ENCODE measurements at regions not wholly inside any gene's neighbourhood (a gene's known extent, or its start where the extent isn't known, plus 50 kb on each side); places are given as distances from the start of the nearest gene placed in this dataset.

DNA sequence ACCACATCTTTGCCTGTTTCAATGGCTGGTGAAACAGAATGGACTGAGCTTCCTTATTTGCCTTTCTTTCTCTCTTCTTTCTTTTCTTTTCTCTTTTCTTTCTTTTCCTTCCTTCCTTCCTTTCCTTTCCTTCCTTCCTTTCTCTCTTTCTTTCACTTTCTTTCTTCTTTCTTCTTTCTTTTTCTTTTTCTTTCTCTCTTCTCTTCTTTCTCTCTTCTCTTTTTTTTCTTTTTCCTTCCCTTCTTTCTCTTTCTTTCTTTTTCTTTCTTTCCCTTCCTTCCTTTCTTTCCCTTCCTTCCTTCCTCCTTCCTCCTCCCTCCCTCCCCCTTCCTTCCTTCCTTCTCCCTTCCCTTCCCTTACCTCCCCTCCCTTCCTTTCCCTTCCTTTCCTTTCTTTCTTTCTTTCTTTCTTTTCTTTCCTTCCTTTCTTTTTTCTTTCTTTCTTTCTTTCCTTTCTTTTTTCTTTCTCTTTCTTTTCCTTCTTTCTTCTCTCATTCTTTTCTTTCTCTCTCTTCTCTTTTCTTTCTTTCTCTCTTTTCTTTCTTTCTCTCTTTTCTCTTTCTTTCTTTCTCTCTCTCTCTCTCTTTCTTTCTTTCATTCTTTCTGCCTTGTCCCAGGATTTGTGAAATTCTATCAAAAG is 50.1 kb upstream of the MCTP1 start:
- TF ChIP-seq, protein P1, sequence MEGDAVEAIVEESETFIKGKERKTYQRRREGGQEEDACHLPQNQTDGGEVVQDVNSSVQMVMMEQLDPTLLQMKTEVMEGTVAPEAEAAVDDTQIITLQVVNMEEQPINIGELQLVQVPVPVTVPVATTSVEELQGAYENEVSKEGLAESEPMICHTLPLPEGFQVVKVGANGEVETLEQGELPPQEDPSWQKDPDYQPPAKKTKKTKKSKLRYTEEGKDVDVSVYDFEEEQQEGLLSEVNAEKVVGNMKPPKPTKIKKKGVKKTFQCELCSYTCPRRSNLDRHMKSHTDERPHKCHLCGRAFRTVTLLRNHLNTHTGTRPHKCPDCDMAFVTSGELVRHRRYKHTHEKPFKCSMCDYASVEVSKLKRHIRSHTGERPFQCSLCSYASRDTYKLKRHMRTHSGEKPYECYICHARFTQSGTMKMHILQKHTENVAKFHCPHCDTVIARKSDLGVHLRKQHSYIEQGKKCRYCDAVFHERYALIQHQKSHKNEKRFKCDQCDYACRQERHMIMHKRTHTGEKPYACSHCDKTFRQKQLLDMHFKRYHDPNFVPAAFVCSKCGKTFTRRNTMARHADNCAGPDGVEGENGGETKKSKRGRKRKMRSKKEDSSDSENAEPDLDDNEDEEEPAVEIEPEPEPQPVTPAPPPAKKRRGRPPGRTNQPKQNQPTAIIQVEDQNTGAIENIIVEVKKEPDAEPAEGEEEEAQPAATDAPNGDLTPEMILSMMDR (conservative IDR thresholded peaks at IDR 0.05; ENCODE audit: low read depth, low read length): no peak
- TF ChIP-seq EZH2 (IDR thresholded peaks at IDR 0.05; ENCODE audit: borderline replicate concordance, low read depth, low read length, poor library complexity, severe bottlenecking): no peak
- H3K36me3 ChIP-seq (ENCODE audit: insufficient read depth, low read length, poor library complexity, severe bottlenecking): no peaks in the 10 kb centered on the region
- no peaks in the 10 kb centered on the region for H3K27me3 ChIP-seq (replicated peaks; ENCODE audit: insufficient read depth, low read depth, low read length, poor library complexity)
- no peaks in the 10 kb centered on the region for H3K9me3 ChIP-seq (ENCODE audit: low read depth, low read length, poor library complexity, severe bottlenecking)
- BruUV-seq (replicated peaks): no TSS peak
- H3K4me1 ChIP-seq (ENCODE audit: insufficient read depth, low read length, poor library complexity, severe bottlenecking): no peaks in the 10 kb centered on the region
- ChIA-PET POLR2A (ENCODE audit: low non-redundant PET) (no interaction called here), CTCF (interaction anchor here (0.8 kb wide), 1 partner anchor 200 kb away, joined by 3 read pairs; no protein-coding TSS in a partner anchor)
- intact Hi-C loops (cut with micrococcal nuclease; ENCODE audit: unreplicated experiment): no loop called here
- no peak for DNase-seq (ENCODE audit: low spot score)
- H3K4me3 ChIP-seq (ENCODE audit: low read depth, low read length, poor library complexity, severe bottlenecking): no peak overlapping the region
- no peak overlapping the region for H3K27ac ChIP-seq (ENCODE audit: low read depth, low read length, poor library complexity, severe bottlenecking)
